Brain microvascular endothelial cell (primary cell): ENCODE measurements at regions not wholly inside any gene's neighbourhood (a gene's known extent, or its start where the extent isn't known, plus 50 kb on each side); places are given as distances from the start of the nearest gene placed in this dataset.
A peak's percentile ranks its signal among the peaks of the same experiment; 100 is the strongest.
"Not testable (repeated sequence)": the region's sequence is repeated elsewhere in the genome, so short reads cannot be mapped to it uniquely, and the experiment has no call there.

ENCODE experiments used
- DNase-seq: peaks from one replicate; pipeline ENCODE4 v3.0.0-alpha.2; 2020
- H3K27ac ChIP-seq: fragments of 250-450 bp; sonication (Bioruptor Pico); 2 replicates; pipeline ENCODE4 v1.5.1; 2020; ENCODE audit warnings: mild to moderate bottlenecking, moderate library complexity
- H3K27me3 ChIP-seq: fragments of 250-450 bp; sonication (Bioruptor Pico); replicated peaks from 2 replicates; pipeline ENCODE4 v1.5.1; 2020; ENCODE audit warnings: mild to moderate bottlenecking
- H3K36me3 ChIP-seq: fragments of 250-450 bp; sonication (Bioruptor Pico); replicated peaks from 2 replicates; pipeline ENCODE4 v1.5.1; 2020; ENCODE audit warnings: mild to moderate bottlenecking
- H3K4me3 ChIP-seq: 2 replicates; pipeline ENCODE4 v1.5.1; 2011; ENCODE audit warnings: low read depth, mild to moderate bottlenecking, control low read depth, low read length, moderate library complexity
- in situ Hi-C: cut with HindIII; loops from 2 replicates; pipeline ENCODE4 v1.10.0; 2017; ENCODE audit warnings: low sequenced_read_pairs, low pct_ligation_motif_present
- TF ChIP-seq, protein P1 (sequence below): IDR thresholded peaks from 2 replicates; pipeline ENCODE4 v1.5.1; 2011; ENCODE audit warnings: low read depth, mild to moderate bottlenecking, moderate library complexity, low read length, control low read depth, inconsistent platforms; ENCODE audit errors: missing control alignments

DNA sequence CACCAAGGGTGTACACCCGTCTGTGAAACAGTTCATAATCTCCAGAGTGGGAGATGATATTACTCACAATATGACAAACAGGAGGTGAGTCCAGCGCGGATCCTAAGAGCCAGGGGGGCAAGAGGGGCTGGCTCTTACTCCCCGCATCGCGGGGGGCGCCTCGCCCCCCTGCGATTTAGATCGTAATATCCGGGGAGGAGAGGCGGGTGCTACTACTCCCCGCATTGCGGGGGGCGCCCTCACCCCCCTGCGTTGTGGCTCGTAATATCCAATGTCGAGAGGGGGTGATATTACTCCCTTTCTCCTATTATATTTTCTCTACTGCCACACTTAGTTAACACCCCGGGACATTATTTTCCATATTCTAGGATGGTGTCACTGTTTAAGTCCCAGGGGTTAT is 131.9 kb downstream of the ADRA2C start:
- H3K4me3 ChIP-seq, result no peak overlapping the region
- H3K36me3 ChIP-seq, result no peaks in the 10 kb centered on the region
- in situ Hi-C loops, result no loop called here
- no peak for DNase-seq
- no peaks in the 10 kb centered on the region for H3K27me3 ChIP-seq
- H3K27ac ChIP-seq, result no peak overlapping the region
- TF ChIP-seq, protein P1, sequence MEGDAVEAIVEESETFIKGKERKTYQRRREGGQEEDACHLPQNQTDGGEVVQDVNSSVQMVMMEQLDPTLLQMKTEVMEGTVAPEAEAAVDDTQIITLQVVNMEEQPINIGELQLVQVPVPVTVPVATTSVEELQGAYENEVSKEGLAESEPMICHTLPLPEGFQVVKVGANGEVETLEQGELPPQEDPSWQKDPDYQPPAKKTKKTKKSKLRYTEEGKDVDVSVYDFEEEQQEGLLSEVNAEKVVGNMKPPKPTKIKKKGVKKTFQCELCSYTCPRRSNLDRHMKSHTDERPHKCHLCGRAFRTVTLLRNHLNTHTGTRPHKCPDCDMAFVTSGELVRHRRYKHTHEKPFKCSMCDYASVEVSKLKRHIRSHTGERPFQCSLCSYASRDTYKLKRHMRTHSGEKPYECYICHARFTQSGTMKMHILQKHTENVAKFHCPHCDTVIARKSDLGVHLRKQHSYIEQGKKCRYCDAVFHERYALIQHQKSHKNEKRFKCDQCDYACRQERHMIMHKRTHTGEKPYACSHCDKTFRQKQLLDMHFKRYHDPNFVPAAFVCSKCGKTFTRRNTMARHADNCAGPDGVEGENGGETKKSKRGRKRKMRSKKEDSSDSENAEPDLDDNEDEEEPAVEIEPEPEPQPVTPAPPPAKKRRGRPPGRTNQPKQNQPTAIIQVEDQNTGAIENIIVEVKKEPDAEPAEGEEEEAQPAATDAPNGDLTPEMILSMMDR, result no peak

DNA sequence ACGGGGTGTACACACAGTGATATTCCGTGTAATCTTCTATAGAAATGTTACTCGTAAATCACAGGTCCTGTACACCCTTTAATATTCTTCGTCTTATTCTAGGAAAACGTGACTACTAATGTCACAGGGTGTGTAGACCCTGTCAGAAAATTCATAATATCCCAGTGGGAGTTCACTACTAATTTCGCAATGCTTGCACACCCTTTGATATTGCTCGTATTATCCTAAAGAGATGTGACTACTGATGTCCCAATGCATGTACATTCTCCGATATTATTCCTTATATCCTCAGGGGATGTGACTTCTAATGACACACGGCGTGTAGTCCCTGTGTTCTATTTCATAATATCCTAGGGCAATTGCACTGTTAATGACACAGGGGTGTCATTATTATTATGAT is 132.7 kb downstream of the ADRA2C start:
- H3K27ac ChIP-seq, DNase-seq, H3K27me3 ChIP-seq, H3K4me3 ChIP-seq, H3K36me3 ChIP-seq, in situ Hi-C loops: not testable (repeated sequence)

DNA sequence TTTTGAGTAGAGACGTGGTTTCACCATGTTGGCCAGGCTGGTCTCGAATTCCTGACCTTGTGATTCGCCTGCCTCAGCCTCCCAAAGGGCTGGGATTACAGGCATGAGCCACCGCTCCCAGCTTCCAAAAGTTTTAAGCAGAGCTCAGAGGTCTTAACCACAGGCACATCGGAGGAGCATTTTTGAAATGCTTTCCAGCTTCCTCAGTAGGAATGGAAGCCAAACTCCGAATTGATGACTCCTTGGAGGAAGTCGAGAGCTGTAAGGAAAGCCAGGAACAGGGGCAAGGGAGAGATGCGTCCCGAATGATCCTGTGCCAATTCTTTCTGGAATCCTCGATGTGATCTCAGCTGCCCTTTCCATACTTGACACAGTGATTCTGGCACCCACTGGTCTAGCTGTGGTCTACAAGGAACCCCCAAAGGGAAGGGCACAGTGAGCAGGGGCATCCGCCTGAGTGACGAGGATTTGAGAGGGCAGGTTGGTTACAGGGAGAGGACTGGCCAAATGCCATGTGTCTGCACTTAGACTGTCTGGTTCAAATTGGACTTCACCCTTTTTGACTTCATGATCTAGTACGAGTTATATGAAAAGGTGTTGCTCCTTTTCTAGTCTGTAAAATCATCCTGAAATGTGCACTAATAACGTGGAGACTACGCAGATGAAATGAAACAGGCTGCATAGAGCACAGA is 138.2 kb downstream of the ADRA2C start:
- peak; percentile 80 for DNase-seq
- in situ Hi-C loops, H3K36me3 ChIP-seq, H3K27me3 ChIP-seq, H3K4me3 ChIP-seq: not testable (repeated sequence)
- peak overlapping the region; percentile 5 for H3K27ac ChIP-seq

DNA sequence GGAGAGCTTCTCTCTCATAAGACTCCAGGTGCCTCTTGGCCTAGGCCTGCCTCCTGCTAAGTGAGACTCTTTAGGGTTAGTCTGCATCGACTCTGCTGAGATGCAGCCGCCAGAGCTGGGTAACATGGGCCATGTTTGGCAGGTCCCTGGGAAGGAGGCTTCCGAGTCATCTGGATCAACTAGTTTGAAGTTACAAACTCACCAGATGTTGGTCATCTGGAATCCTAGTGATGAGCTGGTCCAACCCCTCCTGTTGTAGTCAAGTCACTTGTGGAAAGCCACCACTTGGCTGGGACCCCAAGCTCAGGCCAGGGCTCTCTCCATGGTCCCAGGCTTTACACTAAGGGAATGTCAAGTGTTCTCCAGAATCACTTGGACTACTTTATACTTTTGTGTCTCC is 143.4 kb downstream of the ADRA2C start:
- H3K27me3 ChIP-seq, H3K36me3 ChIP-seq, DNase-seq, in situ Hi-C loops, H3K4me3 ChIP-seq, H3K27ac ChIP-seq: not testable (repeated sequence)

DNA sequence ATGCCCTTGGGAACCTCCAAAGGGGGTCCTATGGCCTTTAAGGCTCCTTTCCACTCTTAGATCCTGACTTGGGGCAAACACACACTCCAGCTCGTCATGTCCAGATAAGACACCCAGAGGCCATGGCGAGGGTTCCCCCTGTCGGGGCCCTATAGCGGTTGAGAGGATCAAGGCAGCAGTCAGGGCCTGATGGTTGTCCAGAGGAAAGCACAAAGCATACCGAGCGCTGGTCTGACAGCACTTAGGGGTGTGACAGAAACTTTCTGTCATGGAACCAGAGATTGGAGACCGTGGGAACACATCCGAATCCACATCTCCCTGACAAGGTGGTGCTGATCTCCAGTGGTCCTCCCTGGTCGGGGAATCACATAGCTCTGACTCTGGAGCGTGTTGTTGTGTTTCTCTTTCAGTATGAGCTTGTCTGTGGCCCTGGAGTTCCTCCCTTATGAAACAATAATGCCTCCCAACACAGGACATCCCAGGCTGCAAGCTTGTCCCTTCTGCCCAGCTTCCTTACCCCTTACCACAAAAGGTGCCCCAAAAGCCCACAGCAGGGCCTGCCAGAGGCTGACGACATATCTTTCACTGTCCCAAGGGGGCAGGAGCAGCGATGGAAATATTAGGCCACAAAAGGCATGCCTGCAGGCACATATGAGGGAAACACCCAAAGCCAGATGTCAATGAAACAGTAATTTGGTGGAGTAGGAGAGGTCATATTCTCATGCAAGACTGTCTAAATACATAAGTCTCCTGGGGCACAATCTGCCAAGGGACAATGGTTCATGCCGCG is 144.2 kb downstream of the ADRA2C start:
- H3K27me3 ChIP-seq, in situ Hi-C loops, DNase-seq, H3K27ac ChIP-seq, H3K4me3 ChIP-seq, H3K36me3 ChIP-seq: not testable (repeated sequence)

DNA sequence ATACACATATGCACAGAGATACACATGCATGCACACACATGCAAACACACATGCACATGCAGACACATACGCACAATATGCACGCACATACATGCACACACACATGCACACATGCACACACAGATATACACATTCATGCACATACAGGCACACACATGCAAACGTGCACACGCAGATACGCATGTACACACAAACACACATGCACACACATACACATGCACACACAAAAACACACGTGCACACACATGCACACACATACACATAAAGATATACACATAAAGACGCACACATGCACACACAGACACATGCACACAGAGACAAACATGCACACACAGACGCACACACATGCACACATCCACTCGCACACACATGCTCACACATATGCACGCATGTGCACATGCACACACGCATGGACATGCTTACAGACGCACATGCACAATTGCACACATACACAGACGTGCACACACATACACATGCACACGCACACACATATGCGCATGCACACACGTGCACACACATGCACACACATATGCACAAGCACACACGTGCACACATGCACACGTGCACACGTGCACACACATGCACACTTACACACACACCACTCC is 145.2 kb downstream of the ADRA2C start:
- TF ChIP-seq, protein P1, result no peak
- Histone ChIP-seq H3K27ac (no peak overlapping the region), H3K4me3 (no peak overlapping the region), H3K36me3 (no peaks in the 10 kb centered on the region), H3K27me3 (no peaks in the 10 kb centered on the region)
- DNase-seq, result no peak
- in situ Hi-C loops, result no loop called here

DNA sequence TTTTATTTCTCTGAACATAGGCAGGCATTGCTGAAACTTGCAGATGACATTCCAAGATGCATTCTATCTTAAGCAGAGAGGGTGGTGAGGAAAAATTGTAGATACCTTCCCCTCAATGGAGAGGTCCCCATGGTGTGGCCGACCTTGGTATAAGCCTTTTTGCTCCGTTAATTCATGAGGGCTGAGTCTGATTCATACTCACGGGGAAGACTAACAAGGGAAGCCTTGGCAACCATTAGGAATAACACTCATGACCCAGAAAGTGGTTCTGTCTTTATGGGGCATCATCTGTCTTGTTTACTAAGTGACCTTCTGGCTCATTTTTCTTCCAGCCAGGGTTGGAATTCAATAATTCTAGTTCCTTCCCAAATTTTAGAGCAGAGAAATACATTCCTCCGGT is 148.3 kb downstream of the ADRA2C start:
- in situ Hi-C loops, H3K4me3 ChIP-seq, H3K27me3 ChIP-seq, H3K36me3 ChIP-seq, H3K27ac ChIP-seq, DNase-seq: not testable (repeated sequence)

DNA sequence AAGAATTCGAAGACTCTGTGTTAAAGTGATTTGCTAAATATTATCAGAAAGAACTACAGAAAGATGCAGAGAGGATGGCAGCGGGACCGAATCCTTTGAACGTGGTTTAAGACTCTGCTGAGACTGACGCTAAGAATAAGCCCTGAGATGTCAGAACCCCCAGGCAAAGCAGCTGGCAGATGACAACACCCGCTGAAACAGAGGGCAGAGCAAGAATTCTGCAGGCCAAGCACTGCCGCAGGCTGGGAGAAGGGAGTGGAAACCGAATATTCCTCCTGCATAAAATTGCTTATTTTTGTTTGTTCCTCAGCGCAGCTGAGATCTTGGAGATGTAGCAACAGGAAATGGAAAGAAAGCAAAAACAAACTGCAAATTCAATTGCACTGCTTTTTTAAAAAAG is 153.3 kb downstream of the ADRA2C start:
- in situ Hi-C loops, H3K36me3 ChIP-seq, DNase-seq, H3K27me3 ChIP-seq, H3K27ac ChIP-seq, H3K4me3 ChIP-seq: not testable (repeated sequence)

DNA sequence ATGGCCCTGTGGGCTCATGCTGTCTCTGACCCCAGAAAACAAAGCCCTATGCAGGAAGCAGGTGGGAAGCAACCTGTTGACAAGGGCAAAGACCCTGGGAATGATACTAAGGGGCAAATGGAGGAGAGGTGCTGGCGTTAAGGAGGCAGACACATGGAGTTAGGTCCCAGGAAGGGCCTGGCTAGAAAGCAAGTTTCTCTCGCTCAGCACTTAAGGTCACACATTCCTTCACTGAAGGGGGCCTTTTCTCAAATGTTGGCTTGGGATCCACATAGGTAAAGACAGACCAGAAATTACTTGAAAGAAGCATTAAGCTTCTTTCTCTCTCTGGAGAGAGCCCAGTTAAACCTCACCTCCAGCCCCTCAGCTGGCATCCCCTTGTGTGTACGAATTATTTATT is 155.7 kb downstream of the ADRA2C start:
- in situ Hi-C loops, H3K4me3 ChIP-seq, H3K36me3 ChIP-seq, H3K27me3 ChIP-seq, H3K27ac ChIP-seq, DNase-seq: not testable (repeated sequence)

DNA sequence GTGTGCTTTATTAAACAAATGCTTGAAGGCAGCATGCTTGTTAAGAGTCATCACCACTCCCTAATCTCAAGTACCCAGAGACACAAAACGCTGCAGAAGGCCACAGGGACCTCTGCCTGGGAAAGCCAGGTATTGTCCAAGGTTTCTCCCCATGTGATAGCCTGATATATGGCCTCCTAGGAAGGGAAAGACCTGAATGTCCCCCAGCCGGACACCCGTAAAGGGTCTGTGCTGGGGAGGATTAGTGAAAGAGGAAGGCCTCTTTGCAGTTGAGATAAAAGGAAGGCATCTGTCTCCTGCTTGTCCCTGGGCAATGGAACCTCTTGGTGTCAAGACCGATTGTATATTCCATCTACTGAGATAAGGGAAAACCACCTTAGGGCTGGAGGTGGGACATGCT is 159.7 kb downstream of the ADRA2C start:
- H3K27ac ChIP-seq, H3K36me3 ChIP-seq, in situ Hi-C loops, H3K27me3 ChIP-seq, DNase-seq, H3K4me3 ChIP-seq: not testable (repeated sequence)

DNA sequence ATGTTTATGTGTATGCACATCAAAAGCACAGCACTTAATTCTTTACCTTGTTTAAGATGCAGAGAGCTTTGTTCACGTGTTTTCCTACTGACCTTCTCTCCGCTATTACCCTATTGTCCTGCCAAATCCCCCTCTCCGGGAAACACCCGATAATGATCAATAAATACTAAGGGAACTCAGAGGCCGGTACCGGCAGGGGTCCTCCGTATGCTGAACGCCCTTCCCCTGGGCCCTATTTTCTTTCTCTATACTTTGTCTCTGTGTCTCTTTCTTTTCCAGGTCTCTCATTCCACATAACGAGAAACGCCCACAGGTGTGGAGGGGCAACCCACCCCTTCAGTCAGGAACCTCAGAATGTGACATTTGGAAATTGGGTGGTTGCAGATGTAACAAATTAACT is 160.1 kb downstream of the ADRA2C start:
- H3K27me3 ChIP-seq, DNase-seq, H3K36me3 ChIP-seq, H3K4me3 ChIP-seq, H3K27ac ChIP-seq, in situ Hi-C loops: not testable (repeated sequence)

DNA sequence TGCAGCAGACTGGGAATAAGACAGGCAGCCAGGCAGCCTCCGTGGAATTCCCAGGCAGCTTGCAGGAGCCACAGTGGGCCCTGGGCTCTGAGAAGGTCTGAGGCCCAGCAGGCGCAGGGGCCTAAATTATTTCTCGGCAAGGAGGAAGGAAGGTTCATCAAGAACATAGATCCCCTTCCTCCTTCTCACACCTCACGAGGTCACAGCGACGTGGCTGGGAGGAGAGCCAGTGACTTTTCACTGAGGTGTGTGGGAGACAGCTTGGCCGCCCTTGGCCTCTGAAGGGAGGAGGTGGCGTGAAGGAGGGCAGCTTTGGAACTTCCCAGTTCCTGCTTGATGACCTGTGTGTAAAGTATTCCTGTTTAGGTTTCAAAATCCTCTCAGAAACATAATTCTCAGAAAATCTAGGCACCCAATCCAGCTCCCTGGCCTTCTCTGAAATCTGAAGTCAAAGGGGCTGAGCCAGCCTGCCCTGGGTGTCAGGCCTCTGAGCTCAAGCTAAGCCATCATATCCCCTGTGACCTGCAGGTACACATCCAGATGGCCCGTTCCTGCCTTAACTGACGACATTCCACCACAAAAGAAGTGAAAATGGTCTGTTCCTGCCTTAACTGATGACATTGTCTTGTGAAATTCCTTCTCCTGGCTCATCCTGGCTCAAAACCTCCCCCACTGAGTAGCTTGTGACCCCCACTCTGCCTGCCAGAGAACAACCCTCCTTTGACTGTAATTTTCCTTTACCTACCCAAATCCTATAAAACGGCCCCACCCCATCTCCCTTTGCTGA is 161.0 kb downstream of the ADRA2C start:
- in situ Hi-C loops, H3K27me3 ChIP-seq, H3K4me3 ChIP-seq, H3K27ac ChIP-seq, DNase-seq, H3K36me3 ChIP-seq: not testable (repeated sequence)
